Stimulated activated CD8-positive, alpha-beta memory T cell treated with anti-CD3 and anti-CD28 coated beads, Interleukin-12 subunit alpha, Interleukin-12 subunit beta, amount 100 ng/mL, for 4 hours (primary cell): ENCODE measurements at regions not wholly inside any gene's neighbourhood (a gene's known extent, or its start where the extent isn't known, plus 50 kb on each side); places are given as distances from the start of the nearest gene placed in this dataset.
"Not testable (repeated sequence)": the region's sequence is repeated elsewhere in the genome, so short reads cannot be mapped to it uniquely, and the experiment has no call there.

Experiments
- DNase-seq: peaks from one replicate; pipeline ENCODE4 v3.0.0-alpha.2; 2020; ENCODE audit warnings: low read depth

DNA sequence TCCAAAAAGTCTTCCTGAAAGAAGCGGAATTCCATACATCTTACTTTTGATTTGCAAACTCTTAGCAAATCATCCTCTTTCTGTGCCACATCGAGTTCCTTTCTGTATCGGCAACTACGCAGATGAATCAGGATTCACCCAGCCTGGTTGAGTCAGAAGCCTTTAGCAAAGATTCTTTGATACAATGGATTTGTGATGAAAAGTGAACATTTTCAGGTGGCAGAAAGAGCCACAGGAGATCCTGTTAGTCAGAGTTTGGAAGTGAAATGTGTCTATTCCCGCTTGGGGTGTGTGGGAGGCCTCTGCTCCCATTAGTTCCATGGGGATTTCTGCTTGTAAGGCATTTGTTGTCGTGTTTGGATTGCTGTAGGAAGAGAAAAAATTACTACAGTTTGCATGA is 351.8 kb upstream of the WWC1 start:
- no peak for DNase-seq

DNA sequence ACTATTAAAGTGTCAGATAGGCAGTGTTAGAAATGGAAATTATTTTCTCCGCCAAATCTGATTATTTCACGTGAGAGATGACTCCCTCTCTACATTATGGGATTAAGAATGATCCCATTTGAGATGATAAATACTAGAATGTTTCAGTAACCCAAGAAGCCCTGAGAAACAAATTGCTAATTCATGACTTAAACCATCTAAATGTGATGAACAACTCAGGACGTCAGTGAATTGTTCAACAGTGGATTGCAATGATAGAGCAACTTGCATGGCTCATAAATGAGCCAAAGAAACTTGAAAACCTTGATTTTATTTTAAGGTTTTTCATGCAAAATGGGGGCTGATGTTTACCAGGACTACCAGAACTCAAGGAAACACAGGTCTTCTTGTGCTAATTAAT is 350.5 kb upstream of the WWC1 start:
- no peak for DNase-seq

DNA sequence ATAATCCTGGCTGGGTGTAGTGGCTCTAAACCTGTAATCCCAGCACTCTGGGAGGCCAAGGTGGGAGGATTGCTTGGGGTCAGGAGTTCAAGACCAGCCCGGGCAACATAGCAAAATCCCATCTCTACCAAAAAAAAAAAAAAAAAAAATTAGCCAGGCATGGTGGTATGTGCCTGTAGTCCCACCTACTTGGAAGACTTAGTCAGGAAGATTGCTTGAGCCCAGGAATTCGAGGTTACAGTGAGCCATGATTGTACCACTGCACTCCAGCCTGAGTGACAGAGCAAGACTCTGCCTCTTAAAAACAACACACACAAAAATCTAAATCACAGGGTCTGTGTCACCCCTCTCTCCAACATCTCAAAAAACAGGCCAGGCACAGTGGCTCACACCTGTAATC is 349.9 kb upstream of the WWC1 start:
- DNase-seq: not testable (repeated sequence)

DNA sequence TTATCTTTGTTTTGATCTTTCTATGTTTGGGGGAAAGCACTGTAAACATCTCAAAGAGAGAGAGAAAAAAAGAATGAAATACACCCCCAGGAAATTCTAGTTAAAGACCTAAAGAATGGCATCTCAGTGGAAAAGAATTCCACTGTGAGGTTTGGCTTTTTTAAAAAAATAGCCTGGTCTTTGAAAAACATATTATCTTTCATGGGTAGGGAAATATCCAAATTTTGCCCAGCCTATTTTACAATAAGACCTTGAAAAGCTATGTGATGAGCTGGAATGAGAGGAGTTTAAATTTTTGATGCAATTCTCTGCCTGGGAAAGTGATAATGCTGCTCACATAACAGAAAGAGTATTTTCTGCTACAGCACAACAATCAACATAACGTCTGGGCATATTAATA is 348.1 kb upstream of the WWC1 start:
- DNase-seq: no peak

DNA sequence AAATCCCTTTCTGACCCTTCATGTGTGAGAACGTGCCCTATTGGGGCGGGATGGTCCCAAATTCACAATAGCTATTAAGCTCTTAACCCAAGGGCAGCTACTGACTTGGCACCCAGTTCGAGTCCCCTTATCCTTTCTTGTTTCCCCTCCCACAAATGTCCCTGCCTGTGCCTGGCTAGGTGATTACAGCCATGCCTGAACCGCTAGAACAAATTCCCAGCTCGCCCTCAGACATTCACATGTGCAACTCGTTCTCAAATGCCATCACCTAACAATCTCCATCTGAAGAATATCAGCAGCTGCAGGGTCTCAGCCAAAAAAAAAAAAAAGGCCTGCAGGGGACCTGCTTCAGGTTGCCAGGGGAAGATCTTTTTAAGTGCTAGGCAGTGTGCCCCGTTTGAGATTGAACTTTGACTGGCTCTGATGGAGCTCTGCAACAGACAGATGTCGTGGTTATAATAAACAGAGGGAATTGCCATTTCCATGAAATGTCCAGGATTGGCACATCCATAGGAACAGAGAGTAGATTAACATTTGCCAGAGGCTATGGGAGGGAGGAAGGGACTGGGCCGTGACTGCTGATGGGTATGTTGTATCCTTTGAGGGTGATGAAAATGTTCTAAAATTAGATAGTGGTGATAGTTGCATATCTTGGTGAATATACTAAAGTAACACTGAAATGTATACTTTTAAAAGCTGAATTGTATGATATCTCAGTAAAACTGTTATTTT is 347.2 kb upstream of the WWC1 start:
- DNase-seq: no peak

DNA sequence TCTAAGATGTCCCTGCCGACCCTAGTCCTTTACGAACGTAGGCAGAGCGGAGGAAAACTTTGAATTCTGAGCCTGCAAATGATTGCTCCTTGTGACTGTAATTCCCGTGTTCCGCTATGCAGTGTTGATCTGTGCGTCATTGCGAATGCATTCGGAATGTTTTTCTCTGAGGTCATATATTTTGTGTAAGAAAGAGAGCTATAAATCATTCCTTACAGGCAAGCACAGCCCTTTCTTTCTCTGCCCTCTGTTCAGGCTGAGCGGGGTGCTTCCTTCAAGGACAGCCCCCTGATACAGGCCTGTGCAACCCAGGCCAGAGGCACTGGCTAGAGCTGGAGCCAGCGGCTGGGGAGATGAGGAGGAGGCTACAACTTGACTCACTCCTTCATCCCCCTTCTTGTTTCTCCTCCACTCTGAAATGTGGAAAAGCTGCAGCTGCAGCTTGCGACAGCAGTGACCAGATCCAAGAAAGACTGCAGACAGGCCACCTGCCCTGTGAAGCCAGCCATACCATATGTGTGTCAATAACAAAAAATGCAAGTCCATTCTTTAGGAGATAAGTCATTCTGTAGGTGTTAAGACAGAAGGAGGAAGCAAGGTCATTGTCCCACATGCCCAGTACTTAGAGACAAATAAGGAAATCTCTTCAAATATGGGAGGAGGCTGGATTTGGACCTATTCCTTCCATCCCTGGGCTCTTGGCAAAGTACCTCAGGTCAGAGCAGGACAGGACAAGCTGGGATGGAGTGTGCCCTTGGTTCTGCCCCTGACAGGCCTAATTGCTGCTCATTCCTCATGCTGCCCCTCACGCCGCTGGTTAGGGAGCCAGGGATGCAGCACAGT is 345.7 kb upstream of the WWC1 start:
- no peak for DNase-seq

DNA sequence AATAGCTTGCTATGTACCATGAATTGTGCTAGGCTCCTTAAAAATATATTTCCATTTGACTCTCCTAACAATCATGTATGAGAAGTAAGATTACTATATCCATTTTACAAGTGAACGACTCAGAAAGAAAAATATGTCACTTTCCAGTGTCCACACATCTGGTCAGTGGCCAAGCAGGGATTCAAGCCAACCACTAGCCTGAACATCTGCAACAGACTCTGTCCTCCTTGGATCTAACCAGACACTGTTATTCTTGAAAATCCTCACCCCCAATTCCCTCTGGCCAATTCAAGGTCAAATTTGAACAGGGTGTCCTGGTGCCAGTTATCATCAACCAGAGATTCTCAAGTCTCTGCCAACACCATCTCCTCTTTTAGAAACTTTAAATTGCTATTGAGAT is 344.1 kb upstream of the WWC1 start:
- DNase-seq: no peak

DNA sequence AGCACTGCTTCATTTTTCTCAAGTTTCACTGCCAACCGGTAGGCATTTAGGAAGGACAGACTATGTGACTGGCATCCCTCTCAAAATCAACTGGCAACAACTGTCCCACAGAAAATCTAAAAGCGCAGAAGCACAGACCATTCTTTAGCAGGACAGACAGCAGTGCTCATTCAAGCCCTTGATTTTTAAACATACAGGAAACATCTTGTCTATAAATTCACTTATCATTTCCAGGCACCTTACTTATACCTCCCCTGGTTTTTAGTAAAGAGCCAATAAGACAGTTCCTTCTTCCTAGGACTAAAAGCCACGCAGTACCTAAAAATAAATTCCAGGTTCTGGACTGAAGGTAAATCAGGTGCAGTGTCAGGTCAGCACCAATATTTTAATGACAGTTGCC is 343.2 kb upstream of the WWC1 start:
- DNase-seq: no peak

DNA sequence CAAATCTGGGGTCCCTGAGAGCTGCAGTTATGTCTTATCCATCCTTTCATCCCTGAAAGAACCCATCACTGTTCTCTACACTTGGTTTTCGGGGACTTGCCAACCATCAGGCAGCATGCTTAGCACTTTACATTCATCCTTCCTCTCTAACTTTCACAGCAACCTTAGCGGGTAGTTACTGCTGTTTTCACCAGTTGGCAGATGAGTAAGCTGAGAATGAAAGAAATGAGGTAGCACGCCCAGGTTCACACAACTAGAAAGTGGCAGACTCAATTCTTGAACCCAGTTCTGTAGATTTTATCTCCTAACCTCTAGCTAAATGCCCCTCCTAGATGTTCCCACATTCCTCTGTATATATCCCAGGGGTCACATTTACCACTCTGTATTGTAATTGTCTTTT is 342.0 kb upstream of the WWC1 start:
- no peak for DNase-seq

DNA sequence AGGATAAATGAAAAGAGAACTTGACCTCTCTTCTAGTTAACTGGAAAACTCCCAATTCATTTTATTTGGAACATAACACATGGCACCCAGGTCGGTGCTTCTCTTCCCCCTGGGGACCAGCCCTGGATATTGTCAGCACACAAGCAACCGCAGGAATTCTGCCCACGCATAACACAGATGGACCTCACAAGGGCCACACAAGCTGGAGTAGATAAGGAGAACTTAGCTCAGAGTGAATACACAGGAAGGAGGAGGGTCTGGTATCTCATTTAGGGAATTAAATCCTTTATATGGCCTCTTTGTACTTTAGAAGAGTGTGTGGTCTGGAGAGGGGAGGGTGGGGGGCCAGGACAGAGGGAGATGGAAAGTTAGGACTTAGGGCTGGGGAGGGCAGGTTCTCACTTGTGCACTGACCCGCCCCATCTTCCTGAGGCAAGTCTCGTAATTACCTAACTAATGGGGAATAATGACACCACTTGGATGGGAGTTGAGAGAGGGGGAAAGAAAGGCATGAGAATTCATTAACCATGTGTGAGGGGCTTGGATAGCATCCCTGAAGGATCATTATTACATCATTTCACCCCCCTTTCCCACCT is 341.2 kb upstream of the WWC1 start:
- no peak for DNase-seq

DNA sequence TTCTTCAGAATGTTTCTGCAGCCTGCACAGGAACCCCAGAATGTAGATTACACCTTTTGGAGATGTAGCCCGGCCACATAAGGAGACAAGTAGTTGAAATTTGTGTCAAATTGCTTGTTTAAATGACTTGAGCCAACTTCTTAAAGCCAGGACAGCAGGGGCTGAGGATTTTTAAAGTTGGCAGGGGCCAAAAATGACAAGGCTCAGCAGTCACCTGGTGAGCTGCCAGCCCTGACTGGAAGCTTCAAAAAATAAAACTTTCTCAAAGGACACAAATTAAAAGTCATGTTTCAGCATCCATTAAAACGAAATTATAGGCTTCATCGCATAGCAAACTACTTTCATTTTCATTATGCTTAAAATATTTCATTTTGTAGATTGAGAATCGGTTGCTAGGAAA is 340.3 kb upstream of the WWC1 start:
- no peak for DNase-seq

DNA sequence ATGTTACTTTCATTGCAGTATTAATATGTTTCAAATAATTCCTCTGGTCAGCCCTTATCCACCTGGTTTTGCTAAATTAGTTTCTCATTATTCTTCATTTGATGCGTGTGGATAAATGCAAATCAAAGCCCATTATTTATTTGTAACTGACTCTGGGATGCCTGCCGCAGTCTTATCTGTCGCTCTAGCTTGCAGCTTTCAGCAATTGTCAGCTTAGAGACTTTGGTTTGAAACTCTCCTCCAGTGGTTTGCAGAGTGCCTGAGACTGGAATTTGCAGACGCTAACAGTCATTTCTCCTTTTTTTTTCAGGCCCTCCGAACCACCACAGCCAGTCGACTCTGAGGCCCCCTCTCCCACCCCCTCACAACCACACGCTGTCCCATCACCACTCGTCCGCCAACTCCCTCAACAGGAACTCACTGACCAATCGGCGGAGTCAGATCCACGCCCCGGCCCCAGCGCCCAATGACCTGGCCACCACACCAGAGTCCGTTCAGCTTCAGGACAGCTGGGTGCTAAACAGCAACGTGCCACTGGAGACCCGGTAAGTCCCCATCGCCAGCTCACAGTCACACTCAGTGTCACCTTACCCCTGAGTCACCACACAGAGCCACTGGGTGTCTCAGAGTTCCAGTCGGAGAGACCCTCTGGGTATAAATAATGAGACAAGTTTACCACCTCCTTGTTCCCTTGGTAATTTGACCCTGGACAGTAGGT is 339.0 kb upstream of the WWC1 start:
- DNase-seq: no peak

DNA sequence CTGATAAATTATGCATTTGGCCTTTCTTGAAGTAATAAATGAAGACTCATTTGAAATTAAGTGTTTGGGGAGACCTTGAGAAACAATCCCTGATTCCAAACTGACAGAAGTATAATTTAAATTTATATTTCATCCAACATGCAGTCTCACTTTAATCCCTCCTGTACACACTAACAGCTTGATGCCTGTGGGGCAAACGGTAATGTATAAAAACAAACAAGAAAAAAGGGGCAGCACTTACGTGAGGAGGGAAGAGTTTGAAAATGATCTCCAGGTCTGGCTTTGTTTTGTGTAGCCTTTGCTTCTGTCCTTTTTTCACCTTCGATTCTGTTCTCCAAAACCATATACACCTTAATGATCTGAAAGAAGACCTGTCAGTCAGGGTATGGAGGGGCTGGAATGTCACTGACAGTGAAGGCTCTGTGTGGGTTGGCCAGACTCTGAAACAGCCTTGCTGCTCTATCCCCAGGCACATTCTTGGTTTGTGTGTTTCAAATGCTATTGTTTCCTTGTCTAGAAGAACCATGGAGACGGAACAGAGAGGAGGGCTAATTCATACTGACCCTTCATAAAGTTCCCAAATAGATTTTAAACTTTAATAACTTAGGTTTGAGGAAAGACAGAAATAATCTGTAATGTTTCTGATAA is 338.2 kb upstream of the WWC1 start:
- DNase-seq: no peak

DNA sequence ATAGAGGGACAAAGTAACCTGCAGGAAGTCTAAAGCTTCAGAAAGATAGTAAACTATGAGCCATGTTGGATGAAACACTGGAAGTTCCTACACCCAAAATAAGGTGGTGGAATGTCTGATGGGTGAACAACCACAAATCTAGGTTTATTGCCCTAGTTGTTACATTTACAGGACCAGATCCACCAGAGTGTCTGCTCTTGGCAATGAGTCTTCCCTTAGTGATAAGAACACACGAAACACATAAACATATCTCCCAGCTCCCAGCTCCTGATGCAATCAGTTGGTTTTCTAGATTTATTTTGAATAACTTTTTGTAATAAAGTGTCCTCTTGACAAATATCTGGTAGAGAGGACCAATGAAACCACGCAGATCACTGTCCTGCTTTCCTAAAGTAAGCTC is 329.7 kb upstream of the WWC1 start:
- no peak for DNase-seq

DNA sequence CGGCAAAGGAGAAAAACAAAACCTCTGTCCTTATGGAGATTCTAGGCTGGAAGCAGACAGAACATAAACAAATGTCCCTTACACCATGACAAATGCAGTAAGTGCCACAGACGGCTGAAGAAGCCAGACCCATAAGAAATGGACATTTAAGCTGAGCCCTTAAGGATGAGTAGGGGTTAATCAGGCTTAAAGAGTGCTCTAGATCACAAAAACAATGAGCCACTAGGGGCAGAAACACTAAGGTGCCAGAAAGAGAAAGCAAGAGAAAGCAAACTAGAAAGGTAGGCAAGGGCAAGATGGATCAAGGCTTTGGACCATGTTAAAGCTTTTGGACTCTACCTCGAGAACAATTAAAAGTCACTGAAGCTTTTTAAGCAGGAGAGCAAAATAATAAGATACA is 326.9 kb upstream of the WWC1 start:
- DNase-seq: no peak

DNA sequence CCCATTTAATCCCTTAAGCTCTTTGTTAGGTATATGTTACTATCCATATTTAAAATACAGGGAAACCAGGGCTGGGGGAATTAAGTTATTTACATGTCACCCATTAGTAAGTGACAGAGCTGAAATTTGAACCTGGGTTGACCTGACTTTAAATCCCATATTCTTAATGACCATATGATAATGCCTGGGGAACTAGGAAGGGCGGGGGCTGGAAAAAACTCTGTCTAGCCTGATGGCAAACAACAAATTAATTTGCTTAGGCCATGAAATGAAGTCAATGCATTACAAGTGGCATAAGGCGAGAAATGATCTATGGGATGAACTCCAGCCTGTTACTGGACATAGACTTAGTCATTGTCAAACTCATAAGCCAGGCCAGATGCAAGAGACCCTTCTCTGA is 325.7 kb upstream of the WWC1 start:
- no peak for DNase-seq

DNA sequence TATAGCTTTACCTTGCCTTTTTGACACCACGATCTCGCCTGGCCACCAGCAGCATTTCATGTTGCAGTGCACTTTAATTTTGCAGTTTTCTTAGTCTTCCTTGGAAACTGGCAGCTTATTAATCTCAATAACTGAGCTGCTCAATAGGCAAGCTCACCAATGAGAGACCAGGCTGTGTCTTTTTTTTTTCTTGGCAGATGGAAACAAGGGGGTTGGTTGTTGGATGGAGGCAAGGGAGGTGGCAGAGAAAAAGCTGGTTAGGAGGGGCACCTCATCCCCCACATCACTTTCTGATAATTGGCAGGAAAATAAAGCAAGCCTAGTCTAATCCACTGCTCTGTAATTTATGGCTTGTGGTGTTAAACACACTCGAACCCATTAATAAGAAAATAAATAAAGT is 324.5 kb upstream of the WWC1 start:
- DNase-seq: no peak

DNA sequence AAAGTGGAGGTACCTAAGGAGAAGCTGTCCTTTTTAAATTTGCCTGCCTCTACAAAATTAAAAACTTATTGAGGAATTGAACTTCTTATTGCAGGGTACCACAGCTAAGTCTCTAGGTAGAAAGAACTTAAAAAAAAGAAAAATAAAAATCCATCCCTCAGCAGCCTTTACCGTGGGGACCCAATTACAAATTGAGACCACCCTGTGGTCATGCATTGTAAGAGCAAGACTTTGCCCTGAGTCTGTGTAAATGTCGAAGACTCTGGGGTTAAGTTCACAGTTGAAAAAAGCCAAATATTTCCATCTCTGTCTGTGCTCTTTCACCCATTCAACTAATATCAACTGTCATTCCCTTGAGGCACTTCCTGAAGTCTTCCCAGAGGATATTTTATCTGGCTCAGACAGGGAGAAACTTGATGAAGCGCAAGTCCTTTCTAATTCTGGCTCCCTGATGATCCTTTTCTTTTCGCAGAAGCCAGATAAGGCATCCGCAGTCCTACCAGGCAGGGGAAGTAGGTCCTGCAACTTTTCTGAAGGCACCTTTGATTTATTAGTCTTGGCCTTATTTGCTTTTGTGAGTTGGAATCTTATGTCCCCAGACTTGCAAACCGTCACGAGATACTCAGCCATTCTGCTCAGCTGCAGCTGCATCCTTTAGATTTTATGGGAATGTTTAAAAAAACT is 323.8 kb upstream of the WWC1 start:
- DNase-seq: no peak

DNA sequence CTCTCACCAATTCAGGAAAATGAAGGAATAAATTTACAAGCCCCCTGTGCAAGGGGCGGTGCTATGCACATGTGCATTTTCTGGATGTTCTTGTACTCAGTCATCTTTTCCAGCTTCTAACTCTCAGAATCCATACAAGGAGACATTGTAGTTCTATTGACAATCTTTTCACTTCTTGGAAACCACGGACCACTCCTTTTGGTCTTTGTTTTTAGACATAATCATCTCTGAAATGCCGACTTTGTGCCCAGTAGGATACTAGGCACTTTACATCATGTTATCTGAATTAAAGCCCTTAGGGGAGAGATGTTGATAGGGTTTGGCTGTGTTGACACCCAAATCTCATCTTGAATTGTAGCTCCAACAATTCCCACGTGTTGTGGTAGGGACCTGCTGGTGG is 322.6 kb upstream of the WWC1 start:
- no peak for DNase-seq

DNA sequence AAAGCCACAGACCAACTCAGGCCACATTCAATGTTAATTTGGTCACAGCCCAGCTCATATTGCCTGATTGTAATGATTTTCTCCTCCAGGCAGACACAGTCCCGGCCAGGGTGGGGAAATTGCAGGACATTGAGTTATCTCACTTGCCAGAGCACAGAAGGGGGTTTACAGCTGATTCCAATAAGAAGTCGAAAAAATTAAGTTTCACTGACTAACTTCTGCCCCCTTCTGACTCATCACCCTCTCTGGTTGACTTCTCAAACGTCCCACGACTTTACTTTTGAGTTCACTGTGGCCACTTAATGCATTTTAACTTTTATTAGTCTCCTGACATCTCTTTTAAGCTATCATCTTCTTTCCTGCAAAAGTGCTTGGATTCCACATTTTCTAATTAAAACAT is 321.4 kb upstream of the WWC1 start:
- DNase-seq: no peak

DNA sequence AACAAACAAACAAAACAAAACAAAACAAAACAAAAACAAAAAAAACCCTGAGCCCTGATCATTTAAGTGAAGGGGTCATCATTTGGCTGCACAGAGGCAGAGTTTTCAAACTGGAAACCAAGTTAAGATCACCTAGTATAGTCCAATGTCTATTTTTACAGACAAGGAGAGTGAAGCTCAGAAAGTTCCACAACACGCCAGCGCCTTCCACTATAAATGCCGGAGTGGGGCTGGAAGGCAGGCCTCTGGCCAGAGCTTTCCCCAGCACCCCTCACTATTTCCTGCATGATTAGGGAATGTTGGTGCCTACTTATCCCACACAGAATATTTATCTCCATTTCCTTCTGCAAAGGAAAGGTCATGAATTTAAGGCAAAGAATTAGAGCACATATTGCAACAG is 319.7 kb upstream of the WWC1 start:
- no peak for DNase-seq

DNA sequence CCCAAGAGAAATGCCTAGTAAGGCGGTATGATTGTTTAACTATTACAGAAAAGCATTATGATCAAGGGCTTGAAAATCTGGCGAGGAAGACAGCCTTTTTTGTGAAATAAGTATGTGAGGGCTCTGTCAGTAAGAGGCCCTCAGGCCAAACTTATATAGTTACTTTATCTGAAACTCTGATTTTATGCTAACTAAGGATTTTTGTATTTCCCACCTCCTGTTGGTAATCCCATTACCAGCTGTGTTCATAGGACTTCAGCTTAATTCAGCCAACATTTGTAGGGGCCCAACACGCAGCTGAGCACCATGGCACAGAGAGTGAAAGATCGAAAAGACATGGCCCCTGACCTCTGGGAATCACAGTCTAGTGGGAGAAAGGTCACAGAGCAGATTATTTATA is 318.3 kb upstream of the WWC1 start:
- DNase-seq: no peak
